Activated naive CD4-positive, alpha-beta T cell treated with anti-CD3 and anti-CD28 coated beads, Interleukin-2, amount 10 ng/mL, durations not matched to agents 7 days and 5 days (primary cell): ENCODE measurements at regions not wholly inside any gene's neighbourhood (a gene's known extent, or its start where the extent isn't known, plus 50 kb on each side); places are given as distances from the start of the nearest gene placed in this dataset.
"Not testable (repeated sequence)": the region's sequence is repeated elsewhere in the genome, so short reads cannot be mapped to it uniquely, and the experiment has no call there.

Experiments
- CTCF ChIA-PET: fragments of 350-600 bp; sonication (Branson Sonifier 250); formaldehyde crosslinking; loops from one replicate; lab custom pipeline; 2021; ENCODE audit warnings: antibody characterized with exemption; lab: Charles Lee
- DNase-seq: peaks from one replicate; pipeline ENCODE4 v3.0.0-alpha.2; 2020
- H3K27ac Mint-ChIP-seq: one replicate; pipeline ENCODE4 v1.8.0; 2021; ENCODE audit warnings: mild to moderate bottlenecking, moderate library complexity, mixed read lengths
- H3K27me3 Mint-ChIP-seq: one replicate; pipeline ENCODE4 v1.8.0; 2021; ENCODE audit warnings: mild to moderate bottlenecking, mixed read lengths
- H3K36me3 Mint-ChIP-seq: one replicate; pipeline ENCODE4 v1.8.0; 2021; ENCODE audit warnings: mixed read lengths
- H3K4me1 Mint-ChIP-seq: one replicate; pipeline ENCODE4 v1.8.0; 2021; ENCODE audit warnings: mixed read lengths
- H3K4me3 Mint-ChIP-seq: one replicate; pipeline ENCODE4 v1.8.0; 2021; ENCODE audit warnings: mild to moderate bottlenecking, moderate library complexity, mixed read lengths
- H3K9me3 Mint-ChIP-seq: one replicate; pipeline ENCODE4 v1.8.0; 2021; ENCODE audit warnings: mixed read lengths

DNA sequence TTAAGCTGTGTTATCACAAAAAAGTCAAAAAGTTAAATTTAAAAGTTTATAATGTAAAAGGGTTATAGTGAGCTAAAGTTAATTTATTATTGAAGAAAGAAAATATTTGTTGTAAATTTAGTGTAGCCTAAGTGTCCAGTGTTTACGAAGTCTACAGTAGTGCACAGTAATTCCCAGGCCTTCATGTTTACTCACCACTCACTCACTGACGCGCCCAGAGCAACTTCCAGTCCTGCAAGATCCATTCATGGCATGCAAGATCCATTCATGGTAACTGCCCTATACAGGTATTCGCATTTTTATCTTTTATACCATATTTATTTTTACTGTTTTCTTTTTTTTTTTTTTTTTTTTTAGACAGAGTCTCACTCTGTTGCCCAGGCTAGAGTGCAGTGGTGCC lies 69.5 kb downstream of the TPRA1 start:
- H3K36me3 Mint-ChIP-seq: no peaks in the 10 kb centered on the region
- no peak for DNase-seq
- no peaks in the 10 kb centered on the region for H3K4me1 Mint-ChIP-seq
- H3K27ac Mint-ChIP-seq: no peak overlapping the region
- CTCF ChIA-PET: no interaction called here
- H3K4me3 Mint-ChIP-seq: no peak overlapping the region
- H3K27me3 Mint-ChIP-seq: peaks cover 18% of the 10 kb centered on the region
- peaks cover 1% of the 10 kb centered on the region for H3K9me3 Mint-ChIP-seq

DNA sequence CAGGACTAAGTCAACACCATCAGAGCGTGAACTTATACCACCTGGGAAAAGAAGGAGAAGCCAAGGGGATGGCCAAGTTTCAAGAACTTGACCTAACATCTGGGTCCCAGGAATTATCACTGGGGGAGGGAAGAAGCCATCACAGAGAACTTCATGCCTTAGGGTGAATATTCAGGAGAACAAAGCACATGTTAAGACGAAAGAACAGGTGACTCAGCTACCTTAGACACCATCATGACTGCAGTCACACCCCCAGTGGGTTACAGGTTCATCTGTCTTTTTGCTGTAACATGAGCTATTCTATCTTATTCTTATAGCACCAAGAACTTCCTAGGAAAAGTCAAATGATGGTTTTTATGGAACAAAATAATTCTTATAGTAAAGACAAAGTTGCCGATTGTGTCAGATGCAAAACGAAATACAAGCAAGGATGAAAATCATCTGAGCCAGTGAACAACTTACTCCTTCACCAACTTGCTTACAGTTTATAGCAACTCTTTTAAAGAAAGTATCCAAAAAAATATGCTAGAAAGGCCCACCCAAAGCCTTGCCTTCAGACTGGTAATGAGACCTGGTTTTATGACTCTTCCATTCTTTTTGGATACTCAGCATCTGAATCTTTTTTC lies 72.0 kb downstream of the TPRA1 start:
- CTCF ChIA-PET: no interaction called here
- H3K27me3 Mint-ChIP-seq: peaks cover 4% of the 10 kb centered on the region
- no peak overlapping the region for H3K4me3 Mint-ChIP-seq
- H3K36me3 Mint-ChIP-seq: no peaks in the 10 kb centered on the region
- peaks cover 1% of the 10 kb centered on the region for H3K9me3 Mint-ChIP-seq
- no peak for DNase-seq
- no peaks in the 10 kb centered on the region for H3K4me1 Mint-ChIP-seq
- no peak overlapping the region for H3K27ac Mint-ChIP-seq

DNA sequence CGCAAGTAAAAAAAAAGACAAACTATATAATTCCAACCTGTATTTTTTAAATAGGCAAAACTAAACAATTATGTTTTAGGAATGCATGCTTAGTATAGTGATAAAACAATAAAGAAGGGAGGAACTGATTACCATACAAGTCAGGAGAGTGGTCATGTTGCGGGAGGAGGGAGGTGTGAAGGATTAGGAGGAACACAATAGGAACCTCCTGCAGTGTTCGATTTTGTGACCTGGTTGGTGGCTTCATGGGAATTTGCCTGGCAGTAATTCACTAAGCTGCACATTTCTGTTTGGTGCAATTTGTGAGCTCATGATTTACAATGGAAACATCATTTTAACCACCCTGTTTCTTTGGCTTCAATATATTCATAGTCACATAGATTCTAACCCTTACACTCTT lies 78.3 kb downstream of the TPRA1 start:
- Mint-ChIP-seq H3K4me3 (no peak overlapping the region), H3K9me3 (no peaks in the 10 kb centered on the region), H3K27me3 (peaks cover 16% of the 10 kb centered on the region), H3K4me1 (no peaks in the 10 kb centered on the region), H3K27ac (no peak overlapping the region), H3K36me3 (no peaks in the 10 kb centered on the region)
- CTCF ChIA-PET: no interaction called here
- DNase-seq: no peak

DNA sequence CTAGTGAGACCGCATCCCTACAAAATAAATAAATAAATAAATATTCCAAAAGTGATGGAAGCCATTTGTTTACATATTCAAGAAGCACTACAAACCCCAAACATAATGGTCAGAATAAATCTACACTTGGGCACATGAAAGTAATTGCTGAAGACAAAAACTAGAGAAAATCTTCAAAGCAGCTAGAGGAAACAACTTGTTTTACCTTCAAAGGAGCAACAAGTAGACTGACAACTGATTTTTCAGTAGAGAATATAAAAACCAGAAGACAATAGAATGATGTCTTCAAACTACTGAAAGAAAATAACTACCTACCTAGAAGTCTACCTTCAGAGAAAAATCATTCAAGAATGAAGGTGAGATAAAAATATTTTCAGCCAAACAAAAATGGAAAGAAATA lies 89.4 kb downstream of the TPRA1 start:
- Mint-ChIP-seq H3K9me3 (peaks cover 7% of the 10 kb centered on the region), H3K27me3 (peaks cover 7% of the 10 kb centered on the region), H3K4me1 (no peaks in the 10 kb centered on the region), H3K27ac (no peak overlapping the region), H3K36me3 (no peaks in the 10 kb centered on the region), H3K4me3 (no peak overlapping the region)
- no peak for DNase-seq
- CTCF ChIA-PET: no interaction called here

DNA sequence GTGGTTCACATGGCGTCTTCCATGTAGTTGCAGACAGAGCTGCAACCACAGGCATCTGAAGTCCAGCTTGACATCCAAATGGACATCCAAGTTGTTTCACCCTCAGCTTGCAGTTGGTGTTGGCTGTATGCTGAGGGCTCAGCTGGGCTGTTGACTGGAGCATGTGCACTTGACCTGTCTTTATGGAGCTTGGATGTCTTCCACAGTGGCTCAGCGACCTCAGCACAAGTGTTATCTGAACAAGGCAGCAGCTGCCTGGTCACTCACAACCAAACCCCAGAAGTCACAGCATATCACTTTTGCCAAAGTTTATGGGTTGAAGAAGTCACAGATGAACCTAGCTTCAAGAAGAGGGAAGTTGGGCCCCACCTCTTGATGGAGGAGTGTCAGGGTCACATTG lies 92.9 kb downstream of the TPRA1 start:
- CTCF ChIA-PET: no interaction called here
- Mint-ChIP-seq H3K4me1 (no peaks in the 10 kb centered on the region), H3K4me3 (no peak overlapping the region), H3K36me3 (no peaks in the 10 kb centered on the region), H3K27ac (no peak overlapping the region), H3K9me3 (peaks cover 5% of the 10 kb centered on the region), H3K27me3 (peaks cover 7% of the 10 kb centered on the region)
- no peak for DNase-seq

DNA sequence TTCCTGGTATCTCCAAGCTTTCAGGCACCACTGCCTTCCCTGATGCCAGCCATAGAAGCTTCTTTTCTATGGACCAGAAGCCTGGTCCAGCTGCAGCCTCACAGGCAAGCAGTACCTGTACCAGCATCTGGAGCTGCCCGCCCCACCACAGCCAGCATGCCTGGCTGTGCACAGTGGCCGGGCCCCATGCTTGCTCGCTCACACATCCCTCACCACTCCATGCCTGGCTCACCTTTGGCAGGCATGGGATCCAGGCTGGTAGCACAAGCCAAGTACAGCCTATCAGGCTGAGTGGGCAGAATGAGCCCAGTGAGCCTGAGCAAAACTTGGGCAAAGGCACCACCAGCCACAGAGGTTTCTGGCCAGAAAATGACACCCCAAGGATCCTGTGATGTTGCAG lies 93.4 kb downstream of the TPRA1 start:
- peaks cover 5% of the 10 kb centered on the region for H3K9me3 Mint-ChIP-seq
- H3K27me3 Mint-ChIP-seq: peaks cover 10% of the 10 kb centered on the region
- no peaks in the 10 kb centered on the region for H3K36me3 Mint-ChIP-seq
- no peak for DNase-seq
- H3K4me3 Mint-ChIP-seq: no peak overlapping the region
- no peaks in the 10 kb centered on the region for H3K4me1 Mint-ChIP-seq
- CTCF ChIA-PET: no interaction called here
- no peak overlapping the region for H3K27ac Mint-ChIP-seq

DNA sequence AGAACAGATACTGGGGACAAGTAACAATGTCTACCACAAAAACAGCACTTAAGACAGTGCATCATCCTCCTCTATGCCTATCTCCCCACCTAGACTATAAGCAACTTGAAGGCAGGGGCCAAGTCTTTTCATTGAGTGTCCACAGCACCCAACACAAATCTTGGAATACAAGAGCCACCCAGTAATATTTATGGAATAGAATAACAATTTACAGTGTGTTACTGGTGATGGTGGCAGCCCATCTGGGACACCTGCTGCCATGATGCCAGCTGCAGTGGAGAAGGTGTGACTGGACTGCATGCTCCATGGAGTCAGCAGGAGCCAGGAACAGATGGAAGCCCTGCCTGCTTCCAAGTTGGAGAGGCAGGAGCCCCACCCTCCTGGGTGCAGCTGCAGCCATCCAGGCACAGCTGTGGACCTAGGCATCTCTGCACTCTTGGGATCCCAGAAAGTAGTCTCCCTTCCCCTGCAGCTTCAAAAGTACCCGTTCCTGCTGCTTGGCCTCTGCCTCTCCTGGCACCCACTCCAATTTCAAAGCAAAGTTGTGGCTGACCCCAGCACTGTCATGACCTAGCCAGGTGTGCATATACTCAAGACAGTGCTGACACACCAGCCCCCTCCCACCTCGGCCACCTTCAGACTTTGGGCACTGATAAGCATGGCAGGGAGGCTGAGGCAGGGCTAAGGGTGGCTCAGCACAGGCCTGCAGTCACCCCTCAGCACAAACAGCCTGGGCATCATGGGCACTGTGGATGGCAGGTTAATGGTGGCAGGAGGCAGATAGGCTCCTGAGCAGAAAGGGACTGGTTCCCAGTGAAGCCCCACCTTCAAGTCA lies 94.5 kb downstream of the TPRA1 start:
- Mint-ChIP-seq H3K9me3 (peaks cover 5% of the 10 kb centered on the region), H3K36me3 (no peaks in the 10 kb centered on the region), H3K4me1 (no peaks in the 10 kb centered on the region), H3K27ac (no peak overlapping the region), H3K4me3 (no peak overlapping the region), H3K27me3 (peaks cover 10% of the 10 kb centered on the region)
- CTCF ChIA-PET: no interaction called here
- DNase-seq: no peak

DNA sequence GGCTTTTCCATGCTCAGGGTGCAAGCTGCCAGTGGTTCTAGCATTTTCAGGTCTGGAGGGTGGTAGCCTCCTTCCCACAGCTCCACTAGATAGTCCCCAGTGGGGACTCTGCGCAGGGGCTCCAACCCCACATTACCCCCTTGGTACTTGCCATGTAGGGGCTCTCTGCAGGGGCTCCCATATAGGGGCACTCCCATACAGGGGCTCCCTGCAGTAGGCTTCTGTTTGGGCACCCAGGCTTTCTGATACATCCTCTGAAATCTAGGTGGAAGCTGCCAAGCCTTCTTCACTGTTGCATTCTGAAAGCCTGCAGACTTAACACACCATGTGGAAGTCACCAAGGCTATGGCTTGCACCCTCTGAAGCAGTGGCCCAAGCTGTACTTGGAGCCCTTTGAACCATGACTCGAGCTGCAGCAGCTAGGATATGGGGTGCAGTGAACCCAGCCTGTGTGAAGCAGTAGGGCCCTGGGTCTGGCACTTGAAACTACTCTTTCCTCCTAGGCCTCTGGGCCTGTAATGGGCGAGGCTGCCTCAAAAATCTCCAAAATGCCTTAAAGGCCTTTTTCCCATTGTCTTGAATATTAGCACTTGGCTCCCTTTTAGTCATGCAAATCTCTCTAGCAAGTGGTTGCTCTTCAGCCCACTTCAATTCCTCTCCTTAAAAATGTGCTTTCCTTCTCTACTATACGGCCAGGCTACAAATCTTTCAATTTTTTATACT lies 96.4 kb downstream of the TPRA1 start:
- CTCF ChIA-PET: no interaction called here
- Mint-ChIP-seq H3K27ac (no peak overlapping the region), H3K9me3 (no peaks in the 10 kb centered on the region), H3K36me3 (no peaks in the 10 kb centered on the region), H3K4me3 (no peak overlapping the region), H3K27me3 (peaks cover 7% of the 10 kb centered on the region), H3K4me1 (no peaks in the 10 kb centered on the region)
- no peak for DNase-seq

DNA sequence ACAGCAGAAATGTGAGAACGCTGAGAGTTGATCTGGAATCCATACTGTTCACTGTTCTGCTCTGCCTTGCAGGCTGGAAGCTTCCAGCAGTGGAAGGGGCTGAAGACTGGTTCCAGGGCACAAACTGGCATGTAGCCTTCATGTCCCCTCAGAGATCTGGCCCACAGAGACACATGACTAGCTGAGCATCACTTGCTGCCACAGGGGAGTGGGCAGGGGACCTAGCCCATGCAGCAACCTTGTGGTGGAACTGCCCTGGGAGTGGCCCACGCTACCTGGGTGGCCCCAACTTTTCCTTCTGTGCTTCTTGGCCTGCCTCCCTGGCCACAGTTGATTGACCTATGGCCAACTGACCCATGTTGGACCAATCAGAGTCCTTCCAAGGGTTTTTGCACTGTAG lies 98.1 kb downstream of the TPRA1 start:
- CTCF ChIA-PET: no interaction called here
- Mint-ChIP-seq H3K9me3 (no peaks in the 10 kb centered on the region), H3K27ac (no peak overlapping the region), H3K27me3 (peaks cover 7% of the 10 kb centered on the region), H3K4me1 (no peaks in the 10 kb centered on the region), H3K4me3 (no peak overlapping the region), H3K36me3 (no peaks in the 10 kb centered on the region)
- no peak for DNase-seq

DNA sequence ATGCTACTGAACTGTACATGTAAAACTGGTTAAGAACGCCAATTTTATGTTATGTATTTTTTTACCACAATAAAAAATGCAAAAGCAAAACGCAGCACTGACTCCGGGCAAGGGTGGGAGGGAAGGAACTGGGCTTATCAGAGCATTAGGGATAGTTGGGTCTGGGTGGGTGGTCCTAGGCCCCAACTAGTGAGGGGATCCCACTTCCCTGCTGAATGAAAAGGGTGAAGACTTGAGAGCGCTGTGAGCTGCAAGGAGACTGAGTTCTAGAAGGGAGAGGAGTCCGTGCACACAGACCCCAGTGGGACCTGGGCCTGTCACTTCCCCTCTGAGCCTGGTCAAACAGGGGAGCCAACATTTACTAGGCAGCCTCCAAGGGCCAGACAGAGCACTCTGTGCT lies 98.6 kb downstream of the TPRA1 start:
- CTCF ChIA-PET: no interaction called here
- Mint-ChIP-seq H3K9me3 (no peaks in the 10 kb centered on the region), H3K27ac (no peak overlapping the region), H3K36me3 (no peaks in the 10 kb centered on the region), H3K27me3 (peaks cover 11% of the 10 kb centered on the region), H3K4me3 (no peak overlapping the region), H3K4me1 (no peaks in the 10 kb centered on the region)
- DNase-seq: no peak

DNA sequence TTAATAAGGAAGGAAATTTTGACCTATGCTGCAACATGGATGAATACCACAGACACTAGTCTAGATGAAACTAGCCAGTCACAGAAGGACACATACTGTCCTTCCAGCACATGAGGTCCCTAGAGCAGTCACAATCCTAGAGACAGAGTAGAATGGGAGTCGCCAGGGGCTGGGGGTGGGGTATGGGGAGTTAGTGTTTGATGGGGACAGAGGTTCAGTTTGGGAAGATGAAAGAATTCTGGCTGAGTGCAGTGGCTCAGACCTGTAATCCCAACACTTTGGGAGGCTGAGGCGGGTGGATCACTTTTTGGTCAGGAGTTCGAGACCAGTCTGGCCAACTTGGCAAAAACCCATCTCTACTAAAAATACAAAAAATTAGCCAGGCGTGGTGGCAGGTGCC lies 99.2 kb downstream of the TPRA1 start:
- no peaks in the 10 kb centered on the region for H3K36me3 Mint-ChIP-seq
- DNase-seq: no peak
- H3K4me1 Mint-ChIP-seq: no peaks in the 10 kb centered on the region
- H3K9me3 Mint-ChIP-seq: no peaks in the 10 kb centered on the region
- H3K27ac Mint-ChIP-seq: no peak overlapping the region
- no peak overlapping the region for H3K4me3 Mint-ChIP-seq
- CTCF ChIA-PET: no interaction called here
- H3K27me3 Mint-ChIP-seq: peaks cover 15% of the 10 kb centered on the region

DNA sequence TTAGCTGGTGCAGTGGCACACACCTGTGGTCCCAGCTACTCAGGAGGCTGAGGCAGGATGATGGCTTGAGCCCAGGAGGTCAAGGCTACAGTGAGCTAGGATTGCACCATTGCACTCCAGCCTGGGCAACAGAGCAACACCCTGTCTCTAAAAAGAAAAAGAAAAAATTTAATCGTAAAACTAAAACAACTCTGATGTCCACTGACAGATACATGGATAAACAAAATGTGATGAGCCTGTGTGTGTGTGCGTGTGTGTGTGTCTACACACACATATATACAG lies 99.6 kb downstream of the TPRA1 start:
- CTCF ChIA-PET, H3K36me3 Mint-ChIP-seq, H3K4me3 Mint-ChIP-seq, DNase-seq, H3K4me1 Mint-ChIP-seq, H3K27ac Mint-ChIP-seq, H3K9me3 Mint-ChIP-seq: not testable (repeated sequence)
- peaks cover 18% of the 10 kb centered on the region for H3K27me3 Mint-ChIP-seq

DNA sequence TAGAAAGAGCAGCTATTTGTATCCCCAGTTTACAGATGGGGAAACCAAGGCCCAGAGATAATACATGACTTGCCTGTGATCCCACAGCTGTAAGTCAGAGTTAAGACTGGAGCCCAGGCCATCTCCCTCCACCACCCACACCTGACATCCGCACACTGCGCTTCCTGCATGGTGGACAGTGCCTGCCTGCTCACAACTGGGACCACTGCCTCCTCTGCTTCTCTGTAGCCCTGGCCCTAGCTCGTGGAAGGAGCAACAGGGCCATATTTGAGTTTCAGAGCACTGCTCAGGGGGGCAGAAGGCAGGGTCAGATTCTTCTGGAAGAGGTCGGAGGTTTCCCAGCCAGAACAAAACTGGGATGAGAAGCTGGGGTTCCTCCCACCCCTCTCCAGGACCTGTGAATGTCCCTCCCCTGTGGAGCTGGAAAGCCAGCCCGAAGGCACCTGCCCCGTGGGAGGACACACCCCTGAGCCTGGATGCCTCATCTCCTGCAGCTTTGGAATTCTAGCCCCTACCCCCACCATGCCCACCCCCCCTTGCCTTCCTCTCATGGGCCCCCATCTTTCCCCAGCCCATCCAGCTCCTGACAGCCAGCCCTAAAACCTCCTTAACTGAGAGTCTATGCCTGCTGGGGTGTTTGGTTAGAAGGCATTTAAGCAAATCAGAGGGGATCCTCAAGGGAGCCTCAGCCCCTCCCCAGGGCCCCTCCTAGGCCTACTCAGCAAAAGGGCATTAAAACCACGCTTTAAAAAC lies 100.1 kb downstream of the TPRA1 start:
- Mint-ChIP-seq H3K4me1 (no peaks in the 10 kb centered on the region), H3K36me3 (no peaks in the 10 kb centered on the region), H3K9me3 (no peaks in the 10 kb centered on the region), H3K27me3 (peaks cover 24% of the 10 kb centered on the region), H3K4me3 (no peak overlapping the region), H3K27ac (no peak overlapping the region)
- no peak for DNase-seq
- CTCF ChIA-PET: no interaction called here

DNA sequence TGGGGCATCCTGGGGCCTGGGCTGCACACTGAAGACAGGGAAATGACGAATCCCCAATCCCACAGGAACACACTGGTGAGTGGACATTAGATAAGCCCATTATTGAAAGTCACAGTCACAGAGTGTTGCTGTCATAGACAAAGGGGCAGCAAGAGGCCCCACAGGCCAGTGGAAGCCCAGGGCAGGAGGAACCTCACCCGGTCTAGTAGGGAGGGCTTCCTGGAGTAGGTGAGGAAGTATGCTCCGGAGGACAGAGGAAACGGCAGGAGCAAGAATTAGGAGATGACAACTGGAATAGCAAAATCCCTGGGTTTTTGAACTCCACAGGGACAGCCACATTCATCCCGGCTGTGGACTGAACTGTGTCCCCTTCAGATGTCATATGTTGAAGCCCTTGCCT lies 101.2 kb downstream of the TPRA1 start:
- peaks cover 35% of the 10 kb centered on the region for H3K27me3 Mint-ChIP-seq
- no peaks in the 10 kb centered on the region for H3K9me3 Mint-ChIP-seq
- DNase-seq: no peak
- H3K4me3 Mint-ChIP-seq: no peak overlapping the region
- no peak overlapping the region for H3K27ac Mint-ChIP-seq
- CTCF ChIA-PET: no interaction called here
- H3K4me1 Mint-ChIP-seq: peaks cover 2% of the 10 kb centered on the region
- no peaks in the 10 kb centered on the region for H3K36me3 Mint-ChIP-seq
